HG02763 (cell line): ENCODE measurements at regions not wholly inside any gene's neighbourhood (a gene's known extent, or its start where the extent isn't known, plus 50 kb on each side); places are given as distances from the start of the nearest gene placed in this dataset.

Experiments
- ATAC-seq: cut with Tn5 transposase; IDR thresholded peaks from one replicate; pipeline ENCODE4 v1.9.1; 2021; ENCODE audit warnings: mild to moderate bottlenecking, moderate library complexity; ENCODE audit not compliant: unreplicated experiment

DNA sequence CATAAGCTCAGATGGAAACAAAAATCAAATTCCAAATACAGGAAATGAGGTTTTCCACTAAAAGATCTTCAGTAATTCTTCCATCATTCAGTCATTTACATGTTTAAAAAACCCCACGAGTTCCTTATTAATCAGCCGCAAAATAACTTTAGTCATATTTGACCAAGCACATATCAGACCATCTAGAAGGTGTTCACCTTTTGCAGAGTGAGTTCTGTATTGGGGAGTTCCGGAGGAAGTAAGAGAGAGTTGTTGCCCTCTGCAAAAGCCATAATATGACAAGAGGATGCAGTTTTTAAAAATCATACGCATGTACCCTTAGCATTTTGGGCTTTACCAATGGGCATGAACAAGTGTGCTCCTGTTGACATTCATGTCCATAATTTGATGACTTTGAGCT, 61.6 kb downstream of the CCR1 start:
- ATAC-seq = no peak

DNA sequence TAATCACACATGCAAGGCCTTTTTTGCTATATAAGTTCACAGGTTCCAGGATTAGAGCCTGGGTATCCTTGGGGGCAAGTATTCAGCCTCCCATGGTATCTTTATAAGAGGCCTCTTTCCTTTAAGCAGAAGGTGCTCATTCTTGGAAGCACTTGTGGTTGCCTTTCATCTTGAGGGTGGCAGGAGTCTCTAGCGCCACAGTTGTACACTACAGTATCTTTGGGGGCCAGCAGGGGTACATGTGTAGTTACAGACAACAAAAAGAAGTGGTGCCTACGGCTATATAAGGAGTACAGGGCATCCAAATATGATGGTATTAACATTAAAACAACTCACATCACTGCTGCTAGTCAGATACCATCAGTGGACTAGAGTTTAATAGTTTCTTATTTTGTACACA, 62.1 kb downstream of the CCR1 start:
- no peak for ATAC-seq

DNA sequence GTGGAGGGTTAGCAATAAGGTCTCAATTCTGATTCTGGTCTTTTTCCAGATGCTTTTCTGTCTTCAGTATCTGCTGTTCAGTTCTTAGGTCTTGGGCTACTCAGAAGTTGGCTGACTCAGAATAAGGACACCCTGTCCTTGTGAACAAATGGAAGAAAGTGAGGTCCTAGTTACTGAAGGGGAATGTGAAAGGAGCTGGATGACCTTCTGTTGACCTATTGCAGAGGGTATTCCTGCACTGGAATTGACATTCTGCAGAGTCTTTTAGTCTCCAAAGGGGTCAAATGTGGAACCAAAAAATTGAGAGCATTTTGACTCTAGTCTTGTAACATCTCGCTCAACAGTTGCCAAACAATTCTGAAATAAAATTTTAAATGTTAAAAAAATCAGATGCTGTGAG, 63.0 kb downstream of the CCR1 start:
- no peak for ATAC-seq

DNA sequence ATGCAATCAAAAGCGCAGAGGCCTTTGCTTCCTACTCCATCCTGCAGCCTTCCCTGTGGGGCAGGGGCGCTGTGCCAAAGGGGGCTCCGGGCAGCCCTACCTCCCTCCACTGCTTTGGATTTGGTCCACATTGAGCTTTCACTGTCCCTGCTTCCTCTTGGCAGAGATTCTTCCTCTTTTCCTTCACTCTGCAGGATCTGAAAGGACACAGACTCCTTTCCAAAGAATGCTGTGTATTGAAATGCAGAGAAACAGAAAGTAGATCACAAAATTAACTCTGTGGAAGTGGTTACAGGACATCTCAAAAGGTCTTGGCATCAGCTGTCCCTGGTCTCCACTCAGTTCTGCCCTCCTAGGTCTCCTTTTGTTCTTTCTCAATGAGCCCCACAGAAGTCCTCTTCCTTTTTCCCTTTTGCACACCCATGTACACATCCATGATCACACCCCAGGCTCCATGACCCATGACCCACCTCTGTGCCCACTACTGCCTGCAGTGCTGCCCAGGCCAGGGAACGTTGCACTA, 64.1 kb downstream of the CCR1 start:
- ATAC-seq = no peak

DNA sequence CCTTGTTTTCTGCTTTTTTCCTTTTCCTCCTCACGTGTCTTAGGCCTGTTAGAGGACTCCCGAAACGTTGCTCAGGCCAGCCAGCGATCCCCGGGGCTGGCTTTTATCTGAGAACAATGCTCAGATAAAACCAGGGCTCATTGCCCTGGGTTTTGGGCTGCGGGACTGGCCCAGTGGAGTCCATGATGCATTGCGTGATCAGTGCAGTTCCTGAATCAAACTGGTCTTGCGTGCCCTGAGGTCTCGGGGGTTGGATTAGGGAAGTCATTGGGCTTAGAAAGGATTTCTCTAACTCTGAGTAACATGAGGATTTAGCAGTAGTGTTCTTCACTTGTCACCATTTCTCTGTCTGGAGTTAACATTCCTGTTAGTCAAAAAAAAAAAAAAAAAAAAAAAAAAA, 66.3 kb downstream of the CCR1 start:
- no peak for ATAC-seq

DNA sequence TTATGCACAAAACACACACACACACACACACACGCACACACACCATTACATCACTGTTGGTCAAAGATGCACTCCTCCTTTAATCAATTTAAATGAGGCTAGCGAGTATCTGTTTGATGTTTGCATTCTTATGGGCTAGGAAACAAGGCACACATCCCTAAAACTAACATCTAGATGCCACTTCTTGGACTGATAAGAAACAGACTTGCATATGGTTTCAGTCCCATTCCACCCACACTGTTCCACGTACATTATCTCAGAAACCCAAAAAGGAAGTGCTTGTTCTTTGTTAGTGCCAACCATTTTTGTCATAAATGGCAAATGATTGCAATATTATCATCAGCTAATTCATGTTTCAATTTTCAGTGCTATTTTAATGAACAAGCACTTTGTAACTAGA, 69.5 kb downstream of the CCR1 start:
- no peak for ATAC-seq

DNA sequence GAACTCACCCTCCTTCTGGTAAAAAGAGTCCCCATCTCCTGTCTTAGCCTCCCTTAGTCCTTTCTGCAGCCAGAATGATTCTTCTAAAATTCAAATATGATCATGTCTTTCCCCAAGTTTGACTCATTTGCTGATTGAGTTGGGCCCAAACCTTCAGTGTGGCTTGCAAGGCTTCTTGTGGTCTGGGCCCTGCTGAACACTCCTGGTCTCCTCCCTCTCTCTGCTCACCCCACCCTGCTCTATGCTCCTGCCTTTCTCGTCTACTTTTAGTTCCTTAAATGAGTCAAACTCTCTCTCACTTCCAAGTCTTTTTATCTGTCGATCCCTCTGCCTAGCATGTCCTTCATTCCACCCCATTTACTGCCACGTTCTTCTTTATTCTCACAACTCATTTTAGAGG, 72.6 kb downstream of the CCR1 start:
- no peak for ATAC-seq

DNA sequence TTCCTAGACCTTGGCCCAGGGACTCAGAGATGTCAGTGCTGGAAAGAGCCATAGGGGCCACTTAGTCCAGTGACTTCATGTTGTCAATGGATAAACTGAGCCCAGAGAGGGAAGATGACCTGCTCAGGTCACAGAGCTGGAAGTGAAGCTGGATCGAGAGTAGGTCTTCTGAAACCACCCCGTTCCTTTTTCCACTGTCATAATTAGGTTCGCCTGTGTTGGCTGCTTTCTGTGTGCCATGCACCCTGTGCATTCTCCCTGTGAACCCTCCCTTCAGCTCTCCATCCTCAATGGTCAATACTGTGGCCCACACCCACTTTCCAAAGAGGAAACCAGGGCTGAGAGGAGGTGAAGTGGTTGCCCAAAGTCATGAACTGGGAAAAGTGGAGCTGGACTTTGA, 74.8 kb downstream of the CCR1 start:
- ATAC-seq = no peak

- ATAC-seq = no peak
These were observed 75.5 kb downstream of the CCR1 start for GRCh38 chr3:46132565-46132964.

DNA sequence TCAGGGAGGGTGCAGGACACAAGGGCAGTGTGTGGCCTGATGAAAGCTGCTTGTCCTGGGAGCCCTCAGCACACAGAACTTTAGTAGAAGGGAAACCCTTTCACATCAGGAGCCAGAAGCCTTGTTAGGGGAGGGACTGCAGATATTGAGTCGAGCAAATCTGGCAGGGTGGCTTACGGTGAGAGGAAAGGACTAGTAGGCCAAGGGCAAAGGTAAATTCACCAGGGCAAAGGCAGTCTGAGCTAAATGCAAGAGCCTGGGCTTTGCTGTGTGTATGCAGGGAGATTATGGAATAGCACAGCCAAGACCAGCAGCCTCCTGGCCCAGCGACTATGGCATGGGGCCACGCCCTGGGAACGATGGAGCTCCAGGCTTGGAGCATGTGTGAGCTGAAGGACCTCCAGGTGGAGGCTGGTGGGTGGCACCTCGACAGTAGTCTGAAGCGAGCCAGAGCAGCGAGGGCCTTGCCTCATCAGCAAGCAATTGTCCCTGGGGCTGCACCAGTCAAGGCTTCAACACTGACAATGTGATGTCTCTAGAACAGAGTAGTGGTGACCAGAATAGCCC, 76.1 kb downstream of the CCR1 start:
- no peak for ATAC-seq

GRCh38 chr3:46130631-46131310, 77.3 kb downstream of the CCR1 start:
- no peak for ATAC-seq

DNA sequence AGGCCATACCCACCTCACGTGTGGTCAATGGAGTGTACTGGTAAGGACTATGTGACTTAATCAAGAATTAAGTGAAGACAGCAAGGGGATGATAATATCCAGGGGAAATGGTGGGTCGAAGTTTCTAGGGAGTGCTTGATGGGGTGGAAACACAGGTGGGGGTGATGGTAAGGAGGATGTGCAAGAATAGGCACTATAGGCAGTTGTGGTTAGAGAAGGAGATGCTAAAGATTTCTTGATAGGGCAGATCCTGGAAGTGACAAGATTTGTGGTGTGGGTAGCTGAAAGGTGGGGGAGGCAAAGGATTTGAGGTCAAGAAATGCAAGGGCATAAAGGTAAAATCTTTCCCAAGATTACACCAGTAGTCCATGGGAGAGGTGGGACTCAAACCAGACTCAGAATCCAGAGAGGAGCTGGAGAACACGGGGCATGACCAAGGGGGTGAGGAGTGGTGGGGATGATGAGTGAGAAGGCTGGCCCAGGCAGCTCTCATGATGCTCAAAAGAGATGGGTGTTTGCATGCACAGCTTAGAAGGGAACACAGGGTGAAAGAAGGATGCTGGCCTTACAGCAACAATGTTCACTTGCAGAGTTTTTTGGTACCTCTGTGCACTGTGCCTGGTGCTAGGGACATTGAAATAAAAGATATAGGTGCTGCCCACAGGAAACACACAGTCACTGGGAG, 78.4 kb downstream of the CCR1 start:
- ATAC-seq = no peak

GRCh38 chr3:46127503-46127902, 80.6 kb downstream of the CCR1 start:
- no peak for ATAC-seq

- no peak for ATAC-seq
These were observed 83.6 kb downstream of the CCR1 start for GRCh38 chr3:46124216-46125177.

- no peak for ATAC-seq
These were observed 84.5 kb downstream of the CCR1 start for GRCh38 chr3:46123646-46124045.

DNA sequence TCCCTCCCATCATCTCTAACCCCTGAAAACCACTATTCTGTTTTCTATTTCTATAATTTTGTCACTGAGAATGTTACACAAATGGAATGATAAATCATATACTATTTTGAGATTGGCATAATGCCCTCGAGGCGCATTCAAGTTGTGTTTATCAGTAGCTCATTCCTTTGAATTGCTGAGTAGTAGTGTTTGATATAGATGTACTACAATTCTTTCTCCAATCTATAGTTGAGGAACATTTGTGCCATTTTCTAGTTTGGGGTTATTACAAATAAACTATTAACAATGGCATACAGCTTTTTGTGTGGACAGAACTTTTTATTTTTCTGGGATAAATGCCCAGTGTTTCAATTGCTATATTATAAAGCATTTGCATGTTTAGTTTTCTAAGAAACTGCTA, 86.0 kb downstream of the CCR1 start:
- ATAC-seq = no peak

DNA sequence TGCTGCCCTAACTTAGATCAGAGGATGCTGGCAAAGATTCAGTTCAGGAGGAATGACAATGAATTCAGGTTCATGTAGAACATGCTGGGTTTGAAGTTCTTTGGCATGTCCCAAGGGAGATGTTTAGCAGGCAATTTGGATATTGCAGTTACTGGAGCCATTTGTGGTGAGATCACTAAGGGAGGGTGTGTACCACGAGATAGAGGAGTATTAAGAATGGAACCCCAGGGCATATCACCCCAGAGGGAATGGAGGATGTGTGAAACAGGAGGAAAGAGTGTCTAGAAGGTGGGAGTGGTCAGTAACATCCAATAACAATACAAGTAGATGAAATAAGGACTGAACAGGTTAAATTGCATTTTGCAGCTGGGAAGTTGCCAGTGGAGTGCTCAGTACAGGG, 87.1 kb downstream of the CCR1 start:
- no peak for ATAC-seq

DNA sequence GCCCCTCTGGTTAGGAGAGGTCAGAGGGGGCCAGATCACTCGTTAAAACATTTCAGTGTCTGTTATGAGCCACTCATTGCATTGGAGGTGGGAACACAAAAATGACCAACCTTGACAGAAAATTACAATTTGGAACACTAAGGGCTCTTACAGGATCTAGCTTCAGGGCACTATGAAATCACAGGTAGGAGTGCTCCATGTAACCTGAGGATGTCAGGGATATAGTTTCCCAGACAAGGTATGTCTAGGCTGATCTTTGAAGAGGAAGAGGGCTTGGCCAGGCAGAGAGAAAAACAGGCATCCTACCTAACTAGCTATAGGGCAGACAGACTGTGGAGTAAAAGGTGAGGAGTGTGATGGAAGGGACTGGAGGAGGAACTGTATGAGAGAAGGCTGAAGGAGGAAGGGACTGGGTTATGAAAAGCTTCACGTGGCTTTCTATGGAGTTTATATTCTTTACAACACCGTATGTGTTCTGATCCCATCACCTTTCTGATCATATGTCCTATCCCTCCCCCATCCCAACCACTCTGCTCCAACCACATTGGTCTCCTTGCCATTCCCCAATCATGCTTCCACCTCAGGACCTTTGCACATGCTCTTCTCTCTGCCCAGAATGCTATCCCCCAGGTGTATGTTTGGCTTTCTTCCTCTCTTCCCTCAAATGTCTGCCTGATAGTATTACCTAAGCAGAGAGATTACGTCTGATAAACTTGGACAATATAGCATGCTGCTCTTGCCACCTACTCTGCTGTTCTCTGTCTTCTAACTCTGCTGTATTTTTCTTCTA, 88.2 kb downstream of the CCR1 start:
- ATAC-seq = no peak

DNA sequence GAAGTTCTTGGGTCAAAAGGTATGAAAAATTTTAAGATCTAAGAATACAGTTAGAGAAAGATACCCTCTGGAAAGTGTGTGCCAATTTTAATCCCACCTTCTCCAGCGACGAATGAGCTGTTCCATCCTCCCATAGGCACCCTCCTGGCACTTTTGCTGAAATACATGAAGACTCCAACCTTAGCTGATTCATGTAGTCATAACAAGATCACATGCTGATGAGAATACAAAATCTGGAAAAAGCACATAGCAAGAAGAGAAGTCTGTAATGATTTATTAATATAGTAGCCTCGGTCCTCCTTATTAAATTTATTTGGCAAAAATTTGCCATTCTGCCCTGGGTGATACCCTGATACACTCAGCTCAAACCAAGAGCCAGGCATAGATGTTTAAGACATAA, 88.9 kb downstream of the CCR1 start:
- ATAC-seq = no peak

DNA sequence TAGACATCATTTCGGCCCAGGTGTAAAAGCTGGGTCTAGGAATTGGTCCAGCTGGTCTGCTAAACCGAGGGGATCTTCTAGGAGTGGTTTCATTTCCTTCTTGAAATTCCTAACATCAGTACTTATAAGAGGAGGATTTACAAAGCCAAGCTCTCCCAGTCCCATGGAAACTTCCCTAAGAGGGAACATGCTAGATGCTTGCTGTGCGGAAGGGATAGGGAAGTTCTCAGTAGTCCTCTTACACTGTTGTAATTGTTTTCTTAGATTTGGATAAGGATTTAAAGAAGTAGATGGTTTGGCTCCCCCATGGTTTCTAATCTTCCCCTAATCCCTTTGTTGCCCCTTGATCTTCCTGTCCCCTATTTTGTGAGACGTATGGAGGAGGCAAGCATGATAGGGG, 89.7 kb upstream of the XCR1 start:
- ATAC-seq = no peak
